ENCODE measurements at regions not wholly inside any gene's neighbourhood (a gene's known extent, or its start where the extent isn't known, plus 50 kb on each side); places are given as distances from the start of the nearest gene placed in this dataset.

GRCh38 chr11:97279341-97279740 is 889.5 kb downstream of the JRKL start:
- TF ChIP-seq POLR2A (IDR thresholded peaks at IDR 0.05; ENCODE audit: low read depth, low read length) = no peak
- TF ChIP-seq CEBPB (IDR thresholded peaks at IDR 0.05; ENCODE audit: borderline replicate concordance in 1 of 2, low read depth in 2 of 2, low read length in 2 of 2) = no peak

All from GM12878 (cell line).